Esophagus muscularis mucosa (tissue), 4 donors: ENCODE measurements at regions not wholly inside any gene's neighbourhood (a gene's known extent, or its start where the extent isn't known, plus 50 kb on each side); places are given as distances from the start of the nearest gene placed in this dataset.

ENCODE experiments used
- DNase-seq: peaks from one replicate; pipeline ENCODE4 v3.0.0-alpha.2; 2017; ENCODE audit errors: extremely low spot score
- H3K27ac ChIP-seq, 4 donors: fragments of 200-600 bp; sonication (generic); replicated peaks in 1 of 4; 1 replicate in 3 of 4; 2 replicates in 1 of 4; pipeline ENCODE4 v1.5.1; 2016 to 2019; ENCODE audit warnings: mild to moderate bottlenecking in 1 of 4
- H3K27me3 ChIP-seq, 4 donors: fragments of 200-600 bp; sonication (generic); one replicate each; pipeline versions ENCODE4 v1.5.1 to v1.6.0; 2016 to 2019
- H3K36me3 ChIP-seq, 4 donors: fragments of 200-600 bp; sonication (generic); one replicate each; pipeline ENCODE4 v1.5.1; 2016 to 2019
- H3K4me1 ChIP-seq, 4 donors: fragments of 200-600 bp; sonication (generic); one replicate each; pipeline ENCODE4 v1.5.1; 2016 to 2019
- H3K4me3 ChIP-seq, 4 donors: fragments of 200-600 bp; sonication (generic); 1 replicate in 2 of 4; 2 replicates in 2 of 4; pipeline ENCODE4 v1.5.1; 2016 to 2019; ENCODE audit warnings: mild to moderate bottlenecking in 4 of 4, moderate library complexity in 1 of 4
- H3K9me3 ChIP-seq, 4 donors: fragments of 200-600 bp; sonication (generic); 1 replicate in 3 of 4; 2 replicates in 1 of 4; pipeline ENCODE4 v1.5.1; 2016 to 2019
- EP300 ChIP-seq: sonication (generic); formaldehyde crosslinking; IDR thresholded peaks from one replicate; pipeline ENCODE4 v1.6.1; 2017; ENCODE audit warnings: antibody characterized with exemption
- POLR2A ChIP-seq: fragments of 450-650 bp; IDR thresholded peaks from one replicate; pipeline ENCODE4 v1.6.1; 2017; ENCODE audit warnings: antibody characterized with exemption, moderate library complexity, mild to moderate bottlenecking, low read depth
- POLR2AphosphoS5 ChIP-seq, 2 donors: sonication (generic); formaldehyde crosslinking; IDR thresholded peaks; one replicate each; pipeline ENCODE4 v1.6.1; 2017; ENCODE audit warnings: antibody characterized with exemption in 2 of 2
- WGBS: methylation state at CpG from one replicate; pipeline ENCODE4 v1.1.5; 2018; 5-methylcytosine and 5-hydroxymethylcytosine counted together
- intact Hi-C: fragments of 100-400 bp; cut with DNase I; formaldehyde crosslinking; loops from one replicate; pipeline ENCODE4 v1.15.1; 2023
- TF ChIP-seq, protein P1 (sequence below), 3 experiments: fragments of 200-600 bp in 2 of 3; fragments of 450-650 bp in 1 of 3; sonication (generic) in 2 of 3; IDR thresholded peaks; one replicate each; pipeline ENCODE4 v1.5.1; 2017 to 2019; ENCODE audit warnings: antibody characterized with exemption in 3 of 3, mild to moderate bottlenecking in 2 of 3, moderate library complexity in 1 of 3

GRCh38 chr12:89859508-89860220 is 151.0 kb upstream of the ATP2B1 start:
- intact Hi-C loops: no loop called here
- 0% methylated on average over 1 of the region's 1 CpG for WGBS

DNA sequence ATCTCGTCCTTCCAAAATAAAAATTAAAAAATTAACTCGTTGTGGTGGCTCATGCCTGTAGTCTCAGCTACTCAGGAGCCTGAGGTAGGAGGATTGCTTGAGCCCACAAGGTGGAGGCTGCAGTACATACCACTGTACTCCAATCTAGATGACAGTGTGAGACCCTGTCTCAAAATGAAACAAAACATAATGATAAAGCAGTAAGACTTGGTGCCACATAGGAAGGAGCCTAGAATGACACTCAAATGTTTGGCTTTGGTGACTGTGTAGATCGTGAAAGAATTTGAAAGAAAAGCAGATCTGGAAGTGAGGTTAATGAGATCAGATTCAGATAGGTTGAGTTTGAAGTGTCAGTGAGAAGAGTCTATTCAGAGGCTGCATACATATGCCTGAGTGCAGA is 150.1 kb upstream of the ATP2B1 start:
- intact Hi-C loops: no loop called here
- DNase-seq: no peak
- WGBS: 94% methylated on average over 3 of the region's 3 CpGs
- peaks cover 0 to 12% (median 7%) of the 10 kb centered on the region in 4 donors for H3K4me1 ChIP-seq
- TF ChIP-seq, protein P1, sequence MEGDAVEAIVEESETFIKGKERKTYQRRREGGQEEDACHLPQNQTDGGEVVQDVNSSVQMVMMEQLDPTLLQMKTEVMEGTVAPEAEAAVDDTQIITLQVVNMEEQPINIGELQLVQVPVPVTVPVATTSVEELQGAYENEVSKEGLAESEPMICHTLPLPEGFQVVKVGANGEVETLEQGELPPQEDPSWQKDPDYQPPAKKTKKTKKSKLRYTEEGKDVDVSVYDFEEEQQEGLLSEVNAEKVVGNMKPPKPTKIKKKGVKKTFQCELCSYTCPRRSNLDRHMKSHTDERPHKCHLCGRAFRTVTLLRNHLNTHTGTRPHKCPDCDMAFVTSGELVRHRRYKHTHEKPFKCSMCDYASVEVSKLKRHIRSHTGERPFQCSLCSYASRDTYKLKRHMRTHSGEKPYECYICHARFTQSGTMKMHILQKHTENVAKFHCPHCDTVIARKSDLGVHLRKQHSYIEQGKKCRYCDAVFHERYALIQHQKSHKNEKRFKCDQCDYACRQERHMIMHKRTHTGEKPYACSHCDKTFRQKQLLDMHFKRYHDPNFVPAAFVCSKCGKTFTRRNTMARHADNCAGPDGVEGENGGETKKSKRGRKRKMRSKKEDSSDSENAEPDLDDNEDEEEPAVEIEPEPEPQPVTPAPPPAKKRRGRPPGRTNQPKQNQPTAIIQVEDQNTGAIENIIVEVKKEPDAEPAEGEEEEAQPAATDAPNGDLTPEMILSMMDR (IDR thresholded peaks at IDR 0.05): no peak
- no peak for TF ChIP-seq EP300
- no peak for TF ChIP-seq POLR2AphosphoS5 (IDR thresholded peaks at IDR 0.05)
- TF ChIP-seq POLR2A: no peak
- no peaks in the 10 kb centered on the region for H3K27me3 ChIP-seq
- no peaks in the 10 kb centered on the region for H3K36me3 ChIP-seq
- no peaks in the 10 kb centered on the region for H3K9me3 ChIP-seq
- no peak overlapping the region for H3K27ac ChIP-seq
- H3K4me3 ChIP-seq: no peak overlapping the region

More at GRCh38 chr12:89859508-89860220, 151.0 kb upstream of the ATP2B1 start:
- TF ChIP-seq, protein P1 (IDR thresholded peaks at IDR 0.05): no peak
- TF ChIP-seq POLR2A (no peak), POLR2AphosphoS5 (IDR thresholded peaks at IDR 0.05) (no peak), EP300 (no peak)
- Histone ChIP-seq H3K9me3 (no peaks in the 10 kb centered on the region), H3K27ac (no peak overlapping the region), H3K27me3 (no peaks in the 10 kb centered on the region), H3K4me1 (peaks cover 0 to 12% (median 7%) of the 10 kb centered on the region in 4 donors), H3K36me3 (no peaks in the 10 kb centered on the region), H3K4me3 (no peak overlapping the region)
- DNase-seq: no peak

- Histone ChIP-seq H3K27ac (no peak overlapping the region), H3K9me3 (no peaks in the 10 kb centered on the region), H3K4me3 (no peak overlapping the region), H3K36me3 (no peaks in the 10 kb centered on the region), H3K4me1 (peaks cover 0 to 12% (median 7%) of the 10 kb centered on the region in 4 donors), H3K27me3 (no peaks in the 10 kb centered on the region)
- TF ChIP-seq POLR2A (no peak), POLR2AphosphoS5 (IDR thresholded peaks at IDR 0.05) (no peak), EP300 (no peak)
- TF ChIP-seq, protein P1 (IDR thresholded peaks at IDR 0.05): no peak
- DNase-seq: no peak
- 88% methylated on average over 6 of the region's 6 CpGs for WGBS
- intact Hi-C loops: no loop called here
Measured at GRCh38 chr12:89857652-89858274, 149.1 kb upstream of the ATP2B1 start.

GRCh38 chr12:89856431-89856830 is 147.8 kb upstream of the ATP2B1 start:
- H3K4me1 ChIP-seq: peaks cover 0 to 12% (median 7%) of the 10 kb centered on the region in 4 donors
- no peaks in the 10 kb centered on the region for H3K9me3 ChIP-seq
- TF ChIP-seq EP300 (no peak), POLR2A (no peak)
- intact Hi-C loops: no loop called here
- no peak for DNase-seq
- H3K27ac ChIP-seq: no peak overlapping the region
- no peaks in the 10 kb centered on the region for H3K36me3 ChIP-seq
- 26% methylated on average over 1 of the region's 1 CpG for WGBS
- no peak overlapping the region for H3K4me3 ChIP-seq
- H3K27me3 ChIP-seq: no peaks in the 10 kb centered on the region

DNA sequence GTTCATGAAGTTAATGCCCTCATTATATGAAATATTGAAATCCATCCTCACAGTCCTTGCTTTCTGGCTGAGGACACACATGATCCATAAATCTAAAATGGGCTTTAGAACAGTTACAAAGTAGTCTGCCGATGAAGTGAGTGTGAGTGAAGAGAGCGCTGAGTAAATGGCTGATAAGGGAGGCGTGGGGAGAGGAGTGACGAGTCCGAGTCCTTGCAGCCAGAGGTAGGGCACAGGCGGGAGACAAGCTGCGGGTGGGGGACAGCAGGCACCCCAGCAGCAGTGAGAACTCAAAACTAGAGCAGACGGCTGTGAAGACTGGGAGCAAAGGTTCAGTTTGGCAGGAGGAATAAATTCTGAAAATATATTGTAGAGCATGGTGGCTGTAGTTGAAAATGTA is 140.1 kb upstream of the ATP2B1 start:
- intact Hi-C loops: no loop called here
- Histone ChIP-seq H3K9me3 (no peaks in the 10 kb centered on the region), H3K4me1 (no peaks in the 10 kb centered on the region), H3K4me3 (no peak overlapping the region), H3K27ac (no peak overlapping the region), H3K27me3 (no peaks in the 10 kb centered on the region), H3K36me3 (no peaks in the 10 kb centered on the region)
- no peak for DNase-seq
- no peak for TF ChIP-seq POLR2A
- no peak for TF ChIP-seq EP300
- no peak for TF ChIP-seq POLR2AphosphoS5 (IDR thresholded peaks at IDR 0.05)
- TF ChIP-seq, protein P1 (IDR thresholded peaks at IDR 0.05): no peak
- WGBS: 85% methylated on average over 8 of the region's 8 CpGs
